ENCODE measurements at regions not wholly inside any gene's neighbourhood (a gene's known extent, or its start where the extent isn't known, plus 50 kb on each side); places are given as distances from the start of the nearest gene placed in this dataset.

- ChIA-PET CTCF (interaction anchor here (0.6 kb wide), 1 partner anchor 49 kb away, joined by 3 read pairs; no protein-coding TSS in a partner anchor), POLR2A (ENCODE audit: unreplicated experiment) (no interaction called here)
- Histone ChIP-seq H3K79me1 (ENCODE audit: low read depth in 1 of 2, low read length in 2 of 2) (peaks cover 4 to 23% of the 10 kb centered on the region in 2 experiments; a peak in 2 of 4 replicates), H3K9me1 (ENCODE audit: insufficient read depth, low read length) (peaks cover 4% of the 10 kb centered on the region), H4K91ac (ENCODE audit: insufficient read depth, low read depth, low read length) (no peak overlapping the region), H3K56ac (ENCODE audit: extremely low read depth, insufficient read depth, low read length) (no peak overlapping the region), H3K4me2 (ENCODE audit: low read depth, low read length) (no peak overlapping the region), H3K4ac (ENCODE audit: low read depth, low read length) (no peak overlapping the region), H3K27ac (ENCODE audit: insufficient read depth, low read length) (no peak overlapping the region), H4K8ac (ENCODE audit: low read depth in 2 of 2, low read length in 2 of 2) (no peak overlapping the region), H3K4me3 (ENCODE audit: insufficient read depth, low read depth, low read length) (no peak overlapping the region), H2BK15ac (ENCODE audit: low read depth, low read length) (no peak overlapping the region), H2AK5ac (ENCODE audit: low read depth, low read length) (no peak overlapping the region), H3K18ac (ENCODE audit: low read depth, low read length) (no peak overlapping the region), H3K27me3 (ENCODE audit: control insufficient read depth, insufficient read depth, low read length) (peaks cover 2% of the 10 kb centered on the region), H3K14ac (replicated peaks; ENCODE audit: low read depth, low read length) (no peak overlapping the region), H2AFZ (replicated peaks; ENCODE audit: low read length, poor library complexity) (no peak overlapping the region), H3K23ac (ENCODE audit: low read depth, low read length) (no peak overlapping the region), H3K36me3 (ENCODE audit: control insufficient read depth, insufficient read depth, low read length) (no peaks in the 10 kb centered on the region; the same call in 1 of the 2 replicates), H4K20me1 (ENCODE audit: insufficient read depth, low read length) (no peaks in the 10 kb centered on the region), H2BK5ac (ENCODE audit: low read depth, low read length, poor library complexity, severe bottlenecking) (no peak overlapping the region), H3K9me3 (ENCODE audit: control insufficient read depth, insufficient read depth, low read length) (0 out of 2 replicates have a peak, but pooled peaks cover 2% of the 10 kb centered on the region), H2AK9ac (replicated peaks; ENCODE audit: low read depth, low read length, poor library complexity) (no peak overlapping the region), H3K9ac (ENCODE audit: low read depth, low read length) (no peak overlapping the region), H4K5ac (ENCODE audit: low read depth, low read length) (peak overlapping the region; percentile 51; the same call in 1 of the 2 replicates), H2BK120ac (ENCODE audit: low read depth, low read length) (no peak overlapping the region), H3K4me1 (ENCODE audit: control insufficient read depth, insufficient read depth, low read length) (peaks cover 4% of the 10 kb centered on the region), H2BK20ac (ENCODE audit: low read depth, low read length) (no peak overlapping the region)
- no peak for ATAC-seq (ENCODE audit: low read depth)
- intact Hi-C loops (cut with micrococcal nuclease): no loop called here
- BruUV-seq (replicated peaks): no TSS peak
- in situ Hi-C loops (cut with MboI; ENCODE audit: low sequenced_read_pairs): no loop called here
- dilution Hi-C loops (cut with HindIII; ENCODE audit: low sequenced_read_pairs, unreplicated experiment): no loop called here
- DNase-seq: no peak
- no peak for TF ChIP-seq RFX5 (IDR thresholded peaks at IDR 0.05; ENCODE audit: low read depth, low read length)
- no peak for TF ChIP-seq RAD21 (IDR thresholded peaks at IDR 0.05; ENCODE audit: low read length)
- no peak for TF ChIP-seq POLR2A (IDR thresholded peaks at IDR 0.05; ENCODE audit: low read depth, low read length)
- TF ChIP-seq CEBPB (IDR thresholded peaks at IDR 0.05; ENCODE audit: low read depth, low read length): no peak
- TF ChIP-seq CTCF (conservative IDR thresholded peaks at IDR 0.05; ENCODE audit: low read depth, low read length): no peak
- TF ChIP-seq BHLHE40 (IDR thresholded peaks at IDR 0.05; ENCODE audit: low read depth, low read length): no peak
- TF ChIP-seq USF2 (IDR thresholded peaks at IDR 0.05; ENCODE audit: low read depth, low read length): no peak
- no peak for TF ChIP-seq NFE2L2 (IDR thresholded peaks at IDR 0.05; ENCODE audit: low read depth, low read length)
- no peak for TF ChIP-seq MAZ (IDR thresholded peaks at IDR 0.05; ENCODE audit: borderline replicate concordance, low read depth, low read length)
- no peak for TF ChIP-seq ELK1 (IDR thresholded peaks at IDR 0.05; ENCODE audit: borderline replicate concordance, low read depth, low read length)
Observed at GRCh38 chrX:45795546-45795945, 594.9 kb upstream of the DIPK2B start.

Measured in IMR-90 (cell line).